ENCODE measurements at regions not wholly inside any gene's neighbourhood (a gene's known extent, or its start where the extent isn't known, plus 50 kb on each side); places are given as distances from the start of the nearest gene placed in this dataset.

- no peaks in the 10 kb centered on the region for H3K4me1 ChIP-seq (ENCODE audit: control insufficient read depth, insufficient read depth, low read length)
- TF ChIP-seq CTCF (conservative IDR thresholded peaks at IDR 0.05): no peak
- no peak overlapping the region for H3K9ac ChIP-seq (ENCODE audit: extremely low read depth, low read length, poor library complexity, severe bottlenecking)
- no peaks in the 10 kb centered on the region for H3K9me3 ChIP-seq (ENCODE audit: control insufficient read depth, low read length)
- H3K27ac Mint-ChIP-seq: no peak overlapping the region
- peaks cover 18% of the 10 kb centered on the region for H3K27me3 Mint-ChIP-seq (ENCODE audit: insufficient read depth)
- no peaks in the 10 kb centered on the region for H3K36me3 ChIP-seq (ENCODE audit: control insufficient read depth, insufficient read depth, low read length)
- H3K9me3 Mint-ChIP-seq: no peaks in the 10 kb centered on the region
- no peak overlapping the region for H3K27ac ChIP-seq (ENCODE audit: low read depth, low read length)
- H3K27me3 ChIP-seq (ENCODE audit: control insufficient read depth, insufficient read depth, low read length, poor library complexity, severe bottlenecking): no peaks in the 10 kb centered on the region
- H3K4me3 Mint-ChIP-seq: no peak overlapping the region
- H3K4me1 Mint-ChIP-seq: no peaks in the 10 kb centered on the region
- no peaks in the 10 kb centered on the region for H3K36me3 Mint-ChIP-seq (ENCODE audit: low read depth)
- no peak overlapping the region for H3K4me3 ChIP-seq (ENCODE audit: low read length)
- DNase-seq: no peak
- 87 to 90% methylated on average over 2 to 13 of the region's 15 CpGs for WGBS, 2 experiments (ENCODE audit: insufficient coverage in 1 of 2, insufficient read length in 1 of 2)
Observed at GRCh38 chr3:44173263-44173662, 68.4 kb upstream of the TOPAZ1 start.

GRCh38 chr3:44175070-44175469 is 66.6 kb upstream of the TOPAZ1 start:
- no peak for DNase-seq
- Histone ChIP-seq H3K4me3 (ENCODE audit: low read length) (no peak overlapping the region), H3K4me1 (ENCODE audit: control insufficient read depth, insufficient read depth, low read length) (no peaks in the 10 kb centered on the region), H3K9ac (ENCODE audit: extremely low read depth, low read length, poor library complexity, severe bottlenecking) (no peak overlapping the region), H3K27ac (ENCODE audit: low read depth, low read length) (no peak overlapping the region), H3K9me3 (ENCODE audit: control insufficient read depth, low read length) (no peaks in the 10 kb centered on the region), H3K27me3 (ENCODE audit: control insufficient read depth, insufficient read depth, low read length, poor library complexity, severe bottlenecking) (no peaks in the 10 kb centered on the region), H3K36me3 (ENCODE audit: control insufficient read depth, insufficient read depth, low read length) (no peaks in the 10 kb centered on the region)
- H3K27ac Mint-ChIP-seq: no peak overlapping the region
- peaks cover 8% of the 10 kb centered on the region for H3K27me3 Mint-ChIP-seq (ENCODE audit: insufficient read depth)
- 85% methylated on average over 2 of the region's 2 CpGs; no CpG with 5 or more reads in 1 of the 2 experiments for WGBS, 2 experiments (ENCODE audit: insufficient coverage in 1 of 2, insufficient read length in 1 of 2)
- no peak overlapping the region for H3K4me3 Mint-ChIP-seq
- H3K4me1 Mint-ChIP-seq: no peaks in the 10 kb centered on the region
- no peaks in the 10 kb centered on the region for H3K36me3 Mint-ChIP-seq (ENCODE audit: low read depth)
- H3K9me3 Mint-ChIP-seq: no peaks in the 10 kb centered on the region
- no peak for TF ChIP-seq CTCF (conservative IDR thresholded peaks at IDR 0.05)

GRCh38 chr3:44179246-44179645 is 62.4 kb upstream of the TOPAZ1 start:
- TF ChIP-seq CTCF (conservative IDR thresholded peaks at IDR 0.05): no peak
- Mint-ChIP-seq H3K4me3 (no peak overlapping the region), H3K9me3 (no peaks in the 10 kb centered on the region), H3K4me1 (no peaks in the 10 kb centered on the region), H3K27me3 (ENCODE audit: insufficient read depth) (peaks cover 4% of the 10 kb centered on the region), H3K27ac (no peak overlapping the region), H3K36me3 (ENCODE audit: low read depth) (no peaks in the 10 kb centered on the region)
- no peak overlapping the region for H3K4me3 ChIP-seq (ENCODE audit: low read length)
- no peaks in the 10 kb centered on the region for H3K9me3 ChIP-seq (ENCODE audit: control insufficient read depth, low read length)
- H3K9ac ChIP-seq (ENCODE audit: extremely low read depth, low read length, poor library complexity, severe bottlenecking): no peak overlapping the region
- no peaks in the 10 kb centered on the region for H3K36me3 ChIP-seq (ENCODE audit: control insufficient read depth, insufficient read depth, low read length)
- no peak overlapping the region for H3K27ac ChIP-seq (ENCODE audit: low read depth, low read length)
- WGBS, 2 experiments (ENCODE audit: insufficient coverage in 1 of 2, insufficient read length in 1 of 2): 93 to 97% methylated on average over 4 of the region's 4 CpGs
- no peak for DNase-seq
- H3K4me1 ChIP-seq (ENCODE audit: control insufficient read depth, insufficient read depth, low read length): no peaks in the 10 kb centered on the region
- no peaks in the 10 kb centered on the region for H3K27me3 ChIP-seq (ENCODE audit: control insufficient read depth, insufficient read depth, low read length, poor library complexity, severe bottlenecking)
